CD4-positive, alpha-beta T cell treated with Interleukin-17A for 4 hours (primary cell): ENCODE measurements at regions not wholly inside any gene's neighbourhood (a gene's known extent, or its start where the extent isn't known, plus 50 kb on each side); places are given as distances from the start of the nearest gene placed in this dataset.
"Not testable (repeated sequence)": the region's sequence is repeated elsewhere in the genome, so short reads cannot be mapped to it uniquely, and the experiment has no call there.

Experiments used
- DNase-seq: peaks from one replicate; pipeline ENCODE4 v3.0.0-alpha.2; 2020; ENCODE audit warnings: mixed read lengths

DNA sequence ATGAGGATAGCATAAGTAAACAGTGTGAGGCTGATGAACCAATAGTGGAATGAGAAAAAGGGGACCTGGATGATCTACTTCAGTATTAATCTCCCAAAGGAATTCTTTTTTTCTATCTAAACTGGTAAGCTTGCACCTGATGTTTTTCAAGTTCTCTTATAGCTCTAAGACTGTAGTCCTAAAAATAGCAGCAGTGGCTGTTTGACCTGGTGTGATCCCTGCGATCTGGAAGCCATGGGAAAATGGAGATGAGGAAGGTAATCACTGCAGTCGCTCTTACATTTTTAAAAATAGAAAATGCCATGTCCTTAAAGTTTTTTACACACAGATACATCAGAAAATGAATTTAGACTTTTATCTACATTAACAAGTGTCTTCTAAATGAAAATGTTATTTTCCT is 926.4 kb upstream of the SLC35B3 start:
- DNase-seq = no peak

GRCh38 chr6:9360881-9361280 is 925.5 kb upstream of the SLC35B3 start:
- no peak for DNase-seq

DNA sequence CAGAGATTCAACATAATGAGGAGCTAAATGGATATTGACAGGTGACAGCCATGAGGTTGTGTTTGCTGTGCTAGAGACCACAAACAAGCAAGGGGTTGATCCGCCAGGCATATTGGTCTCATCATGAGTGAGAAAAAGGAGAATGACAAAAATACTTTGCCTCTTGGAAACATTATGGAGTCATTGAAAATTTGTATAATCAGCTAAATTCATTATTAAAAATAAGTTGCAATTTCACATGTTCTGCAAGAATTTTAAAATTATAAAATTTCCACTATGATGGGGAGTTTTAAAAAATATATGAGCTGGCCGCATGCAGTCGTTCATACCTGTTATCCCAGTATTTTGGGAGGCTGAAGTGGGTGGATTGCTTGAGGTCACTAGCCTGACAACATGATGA is 912.3 kb upstream of the SLC35B3 start:
- DNase-seq = no peak

DNA sequence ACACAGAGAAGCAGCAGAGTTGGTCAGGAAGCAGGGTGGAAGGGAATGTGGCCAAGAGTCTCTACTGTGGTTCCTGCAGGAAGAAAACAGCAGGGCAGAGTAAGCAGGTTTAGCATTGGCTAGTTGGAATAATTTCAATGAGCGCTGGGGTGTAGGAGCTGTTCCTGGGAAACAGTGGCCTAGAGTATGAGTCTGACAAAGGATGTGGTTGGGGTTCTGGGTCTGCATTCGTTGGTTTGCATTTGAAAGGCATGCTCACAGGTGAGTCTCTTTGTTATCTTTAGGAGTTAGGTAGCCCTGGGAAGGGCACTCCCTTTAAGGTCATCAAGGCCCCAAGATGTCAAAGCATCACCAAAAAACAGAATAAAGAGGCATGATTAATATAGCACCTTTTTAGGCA is 911.6 kb upstream of the SLC35B3 start:
- DNase-seq = no peak

- no peak for DNase-seq
Observed at GRCh38 chr6:9335431-9335830, 900.1 kb upstream of the SLC35B3 start.

GRCh38 chr6:9334979-9335378 is 899.6 kb upstream of the SLC35B3 start:
- no peak for DNase-seq

- DNase-seq = no peak
Observed at GRCh38 chr6:9332241-9332780, 897.0 kb upstream of the SLC35B3 start.

DNA sequence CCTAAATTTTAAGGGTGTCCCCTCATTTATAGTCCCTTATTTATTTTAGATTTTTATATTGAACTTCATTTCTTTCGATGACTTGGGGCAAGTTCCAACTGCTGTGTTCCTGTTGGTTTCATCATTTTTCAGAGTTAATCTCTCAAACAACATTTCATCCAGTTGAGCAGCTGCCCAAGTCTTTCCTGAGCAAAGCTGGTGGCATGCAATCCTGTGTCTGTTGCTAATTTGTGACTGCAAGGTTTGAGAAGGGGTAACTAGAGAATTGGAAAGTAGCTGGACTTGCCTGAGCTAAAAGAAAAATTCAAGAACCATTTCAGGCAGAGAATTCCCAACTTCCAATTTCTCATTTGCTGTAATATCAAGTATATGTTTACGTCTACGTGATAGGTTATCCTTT is 881.5 kb upstream of the SLC35B3 start:
- DNase-seq = no peak

DNA sequence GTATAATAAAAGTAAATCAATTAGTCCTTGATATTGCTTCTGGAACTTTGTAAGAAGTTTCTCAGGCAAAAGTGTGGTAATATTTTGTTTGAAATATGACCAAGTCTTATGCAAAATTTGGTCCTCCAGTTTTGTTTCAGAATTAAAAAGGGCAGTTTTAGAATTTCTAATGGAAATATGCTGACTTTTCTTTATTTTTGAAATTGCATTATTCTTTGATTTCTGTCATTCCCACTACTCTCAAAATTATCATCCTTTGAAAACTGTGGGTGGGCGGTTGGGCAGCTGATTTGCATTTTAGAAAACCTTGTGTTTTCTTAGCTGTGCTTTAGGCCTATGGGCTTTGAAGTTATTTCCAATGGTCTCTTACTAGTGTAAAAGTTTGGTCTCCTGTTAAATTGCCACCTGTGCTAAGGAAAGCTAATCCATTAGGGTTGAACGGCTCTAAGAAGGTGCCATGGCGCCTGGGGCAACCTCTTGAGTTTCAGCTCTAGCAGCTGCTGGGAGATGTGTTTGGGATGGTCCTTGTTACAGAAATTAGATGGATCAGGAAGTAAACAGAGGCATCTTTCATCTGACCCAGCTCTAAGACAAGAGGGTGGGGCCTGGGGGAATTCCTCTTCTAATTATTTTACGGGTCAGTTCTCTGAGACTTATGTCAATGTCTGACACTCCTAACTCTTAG is 880.8 kb upstream of the SLC35B3 start:
- no peak for DNase-seq

- no peak for DNase-seq
Observed at GRCh38 chr6:9308284-9308683, 872.9 kb upstream of the SLC35B3 start.

GRCh38 chr6:9307786-9308185 is 872.4 kb upstream of the SLC35B3 start:
- DNase-seq = no peak

- no peak for DNase-seq
Observed at GRCh38 chr6:9307187-9307586, 871.8 kb upstream of the SLC35B3 start.

- no peak for DNase-seq
Observed at GRCh38 chr6:9295644-9296043, 860.3 kb upstream of the SLC35B3 start.

DNA sequence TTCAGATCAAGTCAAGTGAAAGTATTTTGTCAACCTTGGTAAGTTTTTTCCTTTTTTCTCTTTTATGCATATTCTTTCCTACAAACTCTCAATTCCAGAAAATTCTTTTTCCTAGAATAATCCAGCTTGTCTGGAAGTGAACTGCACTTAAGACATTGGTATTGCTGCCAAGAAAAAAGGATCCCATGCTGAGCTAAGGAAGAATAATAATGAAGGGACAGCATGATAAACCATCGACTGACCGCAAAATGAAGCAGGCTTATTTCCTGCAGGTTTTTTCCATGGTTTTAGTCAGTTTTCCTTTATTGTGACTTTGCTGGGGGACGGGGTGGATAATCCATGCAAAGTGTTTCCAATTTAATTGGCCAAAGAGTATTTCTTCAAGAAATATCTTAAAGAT is 857.6 kb upstream of the SLC35B3 start:
- no peak for DNase-seq

DNA sequence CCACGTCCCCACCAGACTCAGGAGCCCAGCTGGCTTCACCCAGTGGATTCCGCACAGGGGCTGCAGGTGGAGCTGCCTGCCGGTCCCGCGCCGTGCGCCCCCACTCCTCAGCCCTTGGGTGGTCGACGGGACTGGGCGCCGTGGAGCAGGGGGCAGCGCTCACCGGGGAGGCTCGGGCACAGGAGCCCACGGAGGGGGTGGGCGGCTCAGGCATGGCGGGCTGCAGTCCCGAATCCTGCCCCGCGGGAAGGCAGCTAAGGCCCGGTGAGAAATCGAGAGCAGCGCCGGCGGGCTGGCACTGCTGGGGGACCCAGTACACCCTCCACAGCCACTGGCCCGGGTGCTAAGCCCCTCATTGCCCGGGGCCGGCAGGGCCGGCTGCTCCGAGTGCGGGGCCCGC is 855.0 kb upstream of the SLC35B3 start:
- not testable (repeated sequence) for DNase-seq

GRCh38 chr6:9272671-9273070 is 837.3 kb upstream of the SLC35B3 start:
- no peak for DNase-seq

DNA sequence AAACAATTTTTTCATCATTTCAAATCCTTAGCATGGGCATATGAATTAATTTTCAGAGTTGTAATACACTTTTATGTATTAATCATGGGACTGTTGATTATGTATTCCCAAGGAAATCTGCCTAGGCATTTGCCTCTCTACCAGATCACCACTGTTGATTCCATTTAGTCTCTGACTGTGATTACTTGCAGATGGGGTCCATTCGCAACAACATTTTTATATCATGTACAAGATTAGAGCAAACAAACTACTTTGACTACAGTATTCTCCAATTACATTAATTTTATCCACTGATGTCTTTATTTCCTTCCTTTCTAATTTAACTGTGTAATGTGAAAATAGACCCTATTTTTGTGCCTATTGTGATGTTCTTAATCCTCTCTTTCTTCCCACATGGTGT is 831.4 kb upstream of the SLC35B3 start:
- DNase-seq = no peak

- no peak for DNase-seq
Observed at GRCh38 chr6:9257215-9257614, 821.9 kb upstream of the SLC35B3 start.

- DNase-seq = no peak
Observed at GRCh38 chr6:9254251-9254650, 818.9 kb upstream of the SLC35B3 start.

DNA sequence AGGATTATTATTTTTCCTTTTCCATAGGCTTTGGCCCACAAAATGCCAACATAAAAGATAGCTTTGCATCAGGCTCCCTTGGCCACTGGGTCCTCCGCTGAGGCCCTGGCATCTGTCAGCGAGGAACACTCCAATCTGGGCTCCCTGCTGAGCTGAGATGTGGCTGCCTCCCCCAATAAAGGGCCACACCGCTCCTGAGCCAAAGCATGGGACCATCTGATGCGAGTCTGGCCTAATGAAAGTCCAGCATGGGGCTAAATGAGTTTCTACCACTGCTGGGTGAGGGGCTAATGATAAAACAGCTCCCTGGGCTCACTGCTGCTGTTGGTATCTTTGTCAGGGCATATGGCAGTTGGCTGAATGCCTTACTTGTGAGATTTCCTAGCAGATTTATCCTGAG is 817.5 kb upstream of the SLC35B3 start:
- DNase-seq = no peak

GRCh38 chr6:9250852-9251251 is 815.5 kb upstream of the SLC35B3 start:
- no peak for DNase-seq

GRCh38 chr6:9248133-9248532 is 812.8 kb upstream of the SLC35B3 start:
- DNase-seq = no peak

- no peak for DNase-seq
Observed at GRCh38 chr6:9240861-9241260, 805.5 kb upstream of the SLC35B3 start.

DNA sequence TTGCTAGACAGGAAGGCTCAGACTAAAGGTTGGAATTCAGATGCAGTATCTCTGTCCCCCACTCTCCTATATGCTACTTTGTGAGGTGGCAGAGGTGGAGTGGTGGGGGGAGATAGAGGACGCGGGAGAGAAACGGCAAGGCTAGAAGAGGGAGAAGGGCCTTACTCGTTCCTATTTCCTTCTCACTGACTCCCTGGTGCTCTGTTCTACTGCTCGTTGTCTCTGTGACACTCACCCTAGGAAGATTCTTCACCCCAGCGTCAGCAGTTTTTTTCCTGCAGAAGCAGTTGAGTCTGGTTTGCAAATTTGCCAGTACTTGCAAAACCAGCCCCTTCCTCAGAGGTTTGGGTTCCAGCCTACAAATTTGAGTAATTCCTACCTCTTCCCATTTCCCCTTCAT is 801.1 kb upstream of the SLC35B3 start:
- no peak for DNase-seq

DNA sequence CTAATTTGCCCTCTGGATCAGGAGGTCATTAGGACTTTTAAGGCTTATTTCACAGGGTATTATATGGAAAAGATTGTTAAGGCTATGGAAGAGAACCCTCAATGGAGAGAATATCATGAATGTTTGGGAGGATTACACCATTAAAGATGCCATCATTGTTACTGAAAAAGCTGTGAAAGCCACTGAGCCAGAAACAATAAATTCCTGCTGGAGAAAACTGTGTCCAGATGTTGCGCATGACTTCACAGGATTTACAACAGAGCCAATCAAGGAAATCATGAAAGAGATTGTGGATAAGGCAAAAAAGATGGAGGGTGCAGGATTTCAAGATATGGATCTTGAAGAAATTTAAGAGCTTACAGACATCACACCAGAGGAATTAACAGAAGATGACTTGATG is 798.3 kb upstream of the SLC35B3 start:
- no peak for DNase-seq
